Caco-2 (cell line): ENCODE measurements at regions not wholly inside any gene's neighbourhood (a gene's known extent, or its start where the extent isn't known, plus 50 kb on each side); places are given as distances from the start of the nearest gene placed in this dataset.

Source experiments
- BruUV-seq: library from RNA; stranded (reverse); fragments of 400-500 nt; replicated peaks from 2 replicates; lab custom pipeline; 2021; lab: Mats Ljungman, UMichigan
- CTCF ChIA-PET: fragments of 300-600 bp; sonication (Branson Sonifier 250); formaldehyde crosslinking; loops from one replicate; lab custom pipeline; 2022; ENCODE audit warnings: antibody characterized with exemption; lab: Charles Lee
- POLR2A ChIA-PET: fragments of 300-600 bp; sonication (Branson Sonifier 250); formaldehyde crosslinking; loops from one replicate; lab custom pipeline; 2022; ENCODE audit warnings: antibody characterized with exemption; lab: Charles Lee
- DNase-seq, 2 experiments: peaks; one replicate each; pipeline versions ENCODE4 v3.0.0 to v3.0.0-alpha.2; 2020 to 2022
- H3K27me3 ChIP-seq: replicated peaks from 2 replicates; pipeline ENCODE4 v1.6.0; 2011; ENCODE audit warnings: low read length; ENCODE audit not compliant: control insufficient read depth, insufficient read depth
- H3K36me3 ChIP-seq: 2 replicates; pipeline ENCODE4 v1.5.1; 2011; ENCODE audit warnings: low read length; ENCODE audit not compliant: control insufficient read depth, insufficient read depth
- H3K4me1 ChIP-seq: fragments of 250-450 bp; sonication (Bioruptor Pico); 2 replicates; pipeline ENCODE4 v1.5.1; 2020; ENCODE audit warnings: mild to moderate bottlenecking
- H3K4me3 ChIP-seq: 2 replicates; pipeline ENCODE4 v1.5.1; 2011; ENCODE audit warnings: low read depth, mild to moderate bottlenecking, control low read depth, low read length
- H3K9me3 ChIP-seq: fragments of 250-450 bp; sonication (Bioruptor Pico); 2 replicates; pipeline ENCODE4 v1.5.1; 2020; ENCODE audit warnings: mild to moderate bottlenecking, moderate library complexity
- H3K27ac Mint-ChIP-seq: one replicate; pipeline ENCODE4 v1.8.0; 2022; ENCODE audit warnings: mixed read lengths; ENCODE audit not compliant: unreplicated experiment
- H3K27me3 Mint-ChIP-seq: one replicate; pipeline ENCODE4 v1.8.0; 2022; ENCODE audit warnings: mixed read lengths; ENCODE audit not compliant: insufficient read depth, unreplicated experiment
- H3K36me3 Mint-ChIP-seq: one replicate; pipeline ENCODE4 v1.8.0; 2022; ENCODE audit warnings: mild to moderate bottlenecking, mixed read lengths; ENCODE audit not compliant: insufficient read depth, unreplicated experiment
- H3K4me1 Mint-ChIP-seq: one replicate; pipeline ENCODE4 v1.8.0; 2022; ENCODE audit warnings: low read depth, mixed read lengths; ENCODE audit not compliant: unreplicated experiment
- H3K4me3 Mint-ChIP-seq: one replicate; pipeline ENCODE4 v1.8.0; 2022; ENCODE audit warnings: mild to moderate bottlenecking, moderate library complexity, mixed read lengths; ENCODE audit not compliant: unreplicated experiment
- H3K9me3 Mint-ChIP-seq: one replicate; pipeline ENCODE4 v1.8.0; 2022; ENCODE audit warnings: mixed read lengths; ENCODE audit not compliant: unreplicated experiment
- CTCF ChIP-seq, 2 experiments: fragments of 200-600 bp in 1 of 2; IDR thresholded peaks; 1 replicate in 1 of 2; 2 replicates in 1 of 2; pipeline versions ENCODE4 v1.5.1 to v1.8.0; 2011 to 2022; ENCODE audit warnings: antibody characterized with exemption in 1 of 2, control low read depth in 1 of 2, inconsistent platforms in 1 of 2, low read depth in 1 of 2, low read length in 1 of 2, mild to moderate bottlenecking in 1 of 2, moderate library complexity in 1 of 2; ENCODE audit not compliant: insufficient read depth in 1 of 2, severe bottlenecking in 1 of 2, unreplicated experiment in 1 of 2
- intact Hi-C: fragments of 100-400 bp; cut with micrococcal nuclease; formaldehyde crosslinking; loops from one replicate; pipeline ENCODE4 v1.10.0; 2022; ENCODE audit not compliant: unreplicated experiment

- H3K4me1 ChIP-seq = no peaks in the 10 kb centered on the region
- no peaks in the 10 kb centered on the region for H3K9me3 Mint-ChIP-seq
- no peaks in the 10 kb centered on the region for H3K36me3 ChIP-seq
- no peaks in the 10 kb centered on the region for H3K36me3 Mint-ChIP-seq
- H3K27me3 Mint-ChIP-seq = peaks cover 4% of the 10 kb centered on the region
- no peak for DNase-seq
- no peak overlapping the region for H3K4me3 ChIP-seq
- no TSS peak for BruUV-seq
- TF ChIP-seq CTCF (IDR thresholded peaks at IDR 0.05; ENCODE audit: insufficient read depth in 1 of 2, low read depth in 1 of 2, low read length in 1 of 2, severe bottlenecking in 1 of 2, unreplicated experiment in 1 of 2) = no peak
- POLR2A ChIA-PET = no interaction called here
- peaks cover 4% of the 10 kb centered on the region; the same call in 1 of the 2 replicates for H3K9me3 ChIP-seq
- H3K4me1 Mint-ChIP-seq = no peaks in the 10 kb centered on the region
- H3K27me3 ChIP-seq = no peaks in the 10 kb centered on the region
- CTCF ChIA-PET = no interaction called here
- intact Hi-C loops = no loop called here
- H3K4me3 Mint-ChIP-seq = no peak overlapping the region
- no peak overlapping the region for H3K27ac Mint-ChIP-seq
Measured at GRCh38 chr9:109588415-109588814, 90.3 kb upstream of the PTPN3 start.

GRCh38 chr9:109590966-109591365, 92.9 kb upstream of the PTPN3 start:
- Mint-ChIP-seq H3K27ac (no peak overlapping the region), H3K27me3 (peaks cover 2% of the 10 kb centered on the region)
- CTCF ChIA-PET = no interaction called here

GRCh38 chr9:109591691-109592090, 93.6 kb upstream of the PTPN3 start:
- ChIA-PET POLR2A (no interaction called here), CTCF (no interaction called here)
- Histone ChIP-seq H3K9me3 (peaks cover 4% of the 10 kb centered on the region; the same call in 1 of the 2 replicates), H3K4me3 (no peak overlapping the region), H3K36me3 (no peaks in the 10 kb centered on the region), H3K4me1 (no peaks in the 10 kb centered on the region), H3K27me3 (no peaks in the 10 kb centered on the region)
- H3K27ac Mint-ChIP-seq = no peak overlapping the region
- H3K27me3 Mint-ChIP-seq = peaks cover 2% of the 10 kb centered on the region
- no peaks in the 10 kb centered on the region for H3K4me1 Mint-ChIP-seq
- no peak for TF ChIP-seq CTCF (IDR thresholded peaks at IDR 0.05; ENCODE audit: insufficient read depth in 1 of 2, low read depth in 1 of 2, low read length in 1 of 2, severe bottlenecking in 1 of 2, unreplicated experiment in 1 of 2)
- H3K9me3 Mint-ChIP-seq = no peaks in the 10 kb centered on the region
- DNase-seq = no peak
- H3K4me3 Mint-ChIP-seq = no peak overlapping the region
- intact Hi-C loops = no loop called here
- H3K36me3 Mint-ChIP-seq = no peaks in the 10 kb centered on the region
- BruUV-seq = no TSS peak

More at GRCh38 chr9:109590966-109591365, 92.9 kb upstream of the PTPN3 start:
- H3K27me3 ChIP-seq = no peaks in the 10 kb centered on the region
- Mint-ChIP-seq H3K36me3 (no peaks in the 10 kb centered on the region), H3K4me3 (no peak overlapping the region), H3K9me3 (no peaks in the 10 kb centered on the region), H3K4me1 (no peaks in the 10 kb centered on the region)
- H3K9me3 ChIP-seq = peaks cover 4% of the 10 kb centered on the region; the same call in 1 of the 2 replicates
- DNase-seq = no peak
- POLR2A ChIA-PET = no interaction called here
- no peaks in the 10 kb centered on the region for H3K36me3 ChIP-seq
- intact Hi-C loops = no loop called here
- no TSS peak for BruUV-seq
- H3K4me1 ChIP-seq = no peaks in the 10 kb centered on the region
- no peak for TF ChIP-seq CTCF (IDR thresholded peaks at IDR 0.05; ENCODE audit: insufficient read depth in 1 of 2, low read depth in 1 of 2, low read length in 1 of 2, severe bottlenecking in 1 of 2, unreplicated experiment in 1 of 2)
- no peak overlapping the region for H3K4me3 ChIP-seq
